SK-N-SH treated with all-trans-retinoic acid at 6 μM for 48 hours (cell line): ENCODE measurements at regions not wholly inside any gene's neighbourhood (a gene's known extent, or its start where the extent isn't known, plus 50 kb on each side); places are given as distances from the start of the nearest gene placed in this dataset.

ENCODE experiments used
- BACH2 ChIP-seq: fragments of 250-450 bp; sonication (Bioruptor Pico); IDR thresholded peaks from 2 replicates; pipeline ENCODE4 v1.9.0; 2021; ENCODE audit warnings: mild to moderate bottlenecking, borderline replicate concordance
- GLIS3 ChIP-seq: fragments of 250-450 bp; sonication (Bioruptor Pico); IDR thresholded peaks from 2 replicates; pipeline ENCODE4 v1.5.0; 2020; ENCODE audit warnings: mild to moderate bottlenecking, moderate library complexity
- POU6F1 ChIP-seq: fragments of 250-450 bp; sonication (Bioruptor Pico); IDR thresholded peaks from 2 replicates; pipeline ENCODE4 v1.8.0; 2021; ENCODE audit warnings: low read depth, mild to moderate bottlenecking, moderate library complexity, borderline replicate concordance
- ZNF565 ChIP-seq: fragments of 450-650 bp; formaldehyde crosslinking; conservative IDR thresholded peaks from 2 replicates; pipeline ENCODE4 v1.5.0; 2020; ENCODE audit warnings: low read depth, mild to moderate bottlenecking, moderate library complexity
- ZNF70 ChIP-seq: fragments of 450-650 bp; formaldehyde crosslinking; IDR thresholded peaks from 2 replicates; pipeline ENCODE4 v1.5.0; 2020; ENCODE audit warnings: mild to moderate bottlenecking, moderate library complexity
- TF ChIP-seq, protein P1 (sequence below): fragments of 250-450 bp; sonication (Bioruptor Pico); IDR thresholded peaks from 2 replicates; pipeline ENCODE4 v1.8.0; 2020; ENCODE audit warnings: mild to moderate bottlenecking, moderate library complexity, borderline replicate concordance

DNA sequence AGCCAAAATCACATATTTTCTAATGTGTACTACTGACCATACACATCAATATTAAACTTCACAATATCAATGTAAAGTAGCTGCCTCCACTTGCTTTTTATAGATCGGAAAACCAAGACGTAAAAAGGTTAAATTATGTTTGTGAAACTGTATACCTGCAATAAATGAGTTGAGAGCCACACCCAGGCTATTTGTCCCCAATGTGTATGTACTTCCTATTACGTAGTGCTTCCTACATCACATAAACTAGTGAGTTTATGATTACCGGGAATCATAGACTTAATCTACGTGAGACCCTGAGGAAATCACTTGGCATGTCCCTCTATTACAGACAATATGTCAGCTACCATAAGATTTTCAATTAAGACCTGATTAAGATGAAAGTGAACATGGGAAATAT lies 903.4 kb downstream of the RAB28 start:
- TF ChIP-seq POU6F1 (CRISPR knock-in tag) = no peak
- TF ChIP-seq GLIS3 (CRISPR knock-in tag) = no peak
- TF ChIP-seq ZNF565 (CRISPR knock-in tag) = no peak
- TF ChIP-seq, protein P1, sequence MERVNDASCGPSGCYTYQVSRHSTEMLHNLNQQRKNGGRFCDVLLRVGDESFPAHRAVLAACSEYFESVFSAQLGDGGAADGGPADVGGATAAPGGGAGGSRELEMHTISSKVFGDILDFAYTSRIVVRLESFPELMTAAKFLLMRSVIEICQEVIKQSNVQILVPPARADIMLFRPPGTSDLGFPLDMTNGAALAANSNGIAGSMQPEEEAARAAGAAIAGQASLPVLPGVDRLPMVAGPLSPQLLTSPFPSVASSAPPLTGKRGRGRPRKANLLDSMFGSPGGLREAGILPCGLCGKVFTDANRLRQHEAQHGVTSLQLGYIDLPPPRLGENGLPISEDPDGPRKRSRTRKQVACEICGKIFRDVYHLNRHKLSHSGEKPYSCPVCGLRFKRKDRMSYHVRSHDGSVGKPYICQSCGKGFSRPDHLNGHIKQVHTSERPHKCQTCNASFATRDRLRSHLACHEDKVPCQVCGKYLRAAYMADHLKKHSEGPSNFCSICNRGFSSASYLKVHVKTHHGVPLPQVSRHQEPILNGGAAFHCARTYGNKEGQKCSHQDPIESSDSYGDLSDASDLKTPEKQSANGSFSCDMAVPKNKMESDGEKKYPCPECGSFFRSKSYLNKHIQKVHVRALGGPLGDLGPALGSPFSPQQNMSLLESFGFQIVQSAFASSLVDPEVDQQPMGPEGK (CRISPR knock-in tag) = no peak
- no peak for TF ChIP-seq ZNF70
- no peak for TF ChIP-seq BACH2
